ENCODE measurements at regions not wholly inside any gene's neighbourhood (a gene's known extent, or its start where the extent isn't known, plus 50 kb on each side); places are given as distances from the start of the nearest gene placed in this dataset.

- CTCF ChIA-PET, result no interaction called here
Observed at GRCh38 chr4:27304751-27305150, 444.1 kb downstream of the STIM2 start.

DNA sequence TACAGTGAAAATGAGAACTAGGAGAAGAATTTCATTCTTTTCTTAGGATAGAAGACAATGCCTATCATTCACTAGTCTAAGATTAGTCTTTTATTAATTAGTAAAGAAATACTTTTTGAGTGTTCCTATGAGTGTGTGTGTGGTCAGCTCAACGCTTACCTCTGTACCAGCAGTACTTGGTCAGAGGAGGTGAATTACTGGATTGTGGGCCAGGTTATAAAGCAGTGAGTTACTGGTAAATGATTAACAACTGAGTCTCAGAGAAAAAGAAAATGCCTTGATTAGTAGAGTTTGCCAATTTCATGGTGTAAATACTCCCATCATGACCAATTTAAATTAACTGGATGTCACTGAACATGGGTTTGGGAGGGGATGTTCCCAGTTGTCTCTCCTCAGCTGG is 444.6 kb downstream of the STIM2 start:
- CTCF ChIA-PET, result no interaction called here
- intact Hi-C loops (cut with micrococcal nuclease), result no loop called here
- Mint-ChIP-seq H3K36me3 (ENCODE audit: low read depth) (no peaks in the 10 kb centered on the region), H3K4me3 (no peak overlapping the region), H3K27ac (no peak overlapping the region), H3K9me3 (peaks cover 6% of the 10 kb centered on the region), H3K27me3 (ENCODE audit: low read depth) (peaks cover 2% of the 10 kb centered on the region), H3K4me1 (ENCODE audit: low read depth) (no peaks in the 10 kb centered on the region)
- DNase-seq, result no peak

More at GRCh38 chr4:27304751-27305150, 444.1 kb downstream of the STIM2 start:
- Mint-ChIP-seq H3K4me1 (ENCODE audit: low read depth) (no peaks in the 10 kb centered on the region), H3K27ac (no peak overlapping the region), H3K36me3 (ENCODE audit: low read depth) (no peaks in the 10 kb centered on the region), H3K27me3 (ENCODE audit: low read depth) (peaks cover 2% of the 10 kb centered on the region), H3K9me3 (peaks cover 6% of the 10 kb centered on the region), H3K4me3 (no peak overlapping the region)
- intact Hi-C loops (cut with micrococcal nuclease), result no loop called here
- no peak for DNase-seq

GRCh38 chr4:27308379-27308778 is 447.7 kb downstream of the STIM2 start:
- intact Hi-C loops (cut with micrococcal nuclease), result no loop called here
- DNase-seq, result no peak
- Mint-ChIP-seq H3K27me3 (ENCODE audit: low read depth) (peaks cover 5% of the 10 kb centered on the region), H3K9me3 (no peaks in the 10 kb centered on the region), H3K4me3 (no peak overlapping the region), H3K27ac (no peak overlapping the region), H3K4me1 (ENCODE audit: low read depth) (no peaks in the 10 kb centered on the region), H3K36me3 (ENCODE audit: low read depth) (no peaks in the 10 kb centered on the region)
- CTCF ChIA-PET, result no interaction called here

DNA sequence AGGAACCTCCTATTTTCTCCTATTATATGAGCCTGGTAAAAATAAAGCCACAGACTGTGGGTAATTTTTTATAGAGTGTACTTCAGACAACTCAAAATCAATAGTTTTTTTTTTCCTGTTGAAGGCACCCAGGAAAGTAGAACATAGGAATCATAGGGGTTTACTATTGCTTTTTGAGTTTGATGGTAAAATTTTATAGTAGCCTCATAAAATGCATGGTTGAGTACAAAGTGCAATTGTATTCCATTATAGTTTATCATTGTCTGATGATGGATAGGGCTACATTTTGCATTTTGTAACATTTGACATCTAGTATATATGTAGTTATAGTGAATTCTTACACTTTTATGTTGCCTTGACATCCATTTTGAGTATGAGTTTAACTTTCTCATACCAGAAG is 455.0 kb downstream of the STIM2 start:
- Mint-ChIP-seq H3K27me3 (ENCODE audit: low read depth) (peaks cover 7% of the 10 kb centered on the region), H3K4me1 (ENCODE audit: low read depth) (no peaks in the 10 kb centered on the region), H3K27ac (no peak overlapping the region), H3K4me3 (no peak overlapping the region), H3K36me3 (ENCODE audit: low read depth) (no peaks in the 10 kb centered on the region), H3K9me3 (peaks cover 1% of the 10 kb centered on the region)
- CTCF ChIA-PET, result interaction anchor here (1.4 kb wide), 1 partner anchor 269 kb away, joined by 5 read pairs; no protein-coding TSS in a partner anchor
- intact Hi-C loops (cut with micrococcal nuclease), result loop anchor here (5.0 kb wide), 1 partner anchor 858 kb away; no protein-coding TSS in a partner anchor
- no peak for DNase-seq

GRCh38 chr4:27316176-27316575 is 455.5 kb downstream of the STIM2 start:
- no peaks in the 10 kb centered on the region for H3K4me1 Mint-ChIP-seq (ENCODE audit: low read depth)
- DNase-seq, result no peak
- H3K9me3 Mint-ChIP-seq, result peaks cover 1% of the 10 kb centered on the region
- CTCF ChIA-PET, result interaction anchor here (1.1 to 1.4 kb wide), 2 partner anchors 13 to 270 kb away, joined by 4 to 5 read pairs; no protein-coding TSS in a partner anchor
- peaks cover 7% of the 10 kb centered on the region for H3K27me3 Mint-ChIP-seq (ENCODE audit: low read depth)
- intact Hi-C loops (cut with micrococcal nuclease), result loop anchor here (5.0 kb wide), 1 partner anchor 859 kb away; no protein-coding TSS in a partner anchor
- H3K27ac Mint-ChIP-seq, result no peak overlapping the region
- no peak overlapping the region for H3K4me3 Mint-ChIP-seq
- H3K36me3 Mint-ChIP-seq (ENCODE audit: low read depth), result no peaks in the 10 kb centered on the region

DNA sequence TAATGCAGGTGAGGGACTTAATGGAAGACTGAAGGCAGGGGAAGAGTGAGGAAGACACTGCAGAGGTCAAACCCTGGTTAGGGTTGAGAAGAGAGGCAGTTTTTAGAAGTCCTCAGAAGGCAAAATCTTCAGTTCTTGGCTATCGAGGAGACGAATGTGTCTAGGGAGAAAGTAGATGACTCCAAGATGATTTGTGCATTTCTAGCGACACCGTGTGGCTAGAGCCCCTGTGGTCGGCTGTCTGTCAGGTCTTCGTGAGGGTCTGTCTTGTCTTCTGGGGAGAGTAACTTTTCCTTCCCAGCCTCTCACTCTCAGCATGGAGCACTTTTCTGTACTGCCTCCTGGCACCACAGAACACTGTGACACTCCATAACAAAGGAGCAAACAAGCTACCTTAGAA is 458.1 kb downstream of the STIM2 start:
- Mint-ChIP-seq H3K27ac (no peak overlapping the region), H3K4me3 (no peak overlapping the region), H3K27me3 (ENCODE audit: low read depth) (peaks cover 4% of the 10 kb centered on the region), H3K36me3 (ENCODE audit: low read depth) (no peaks in the 10 kb centered on the region), H3K9me3 (peaks cover 1% of the 10 kb centered on the region), H3K4me1 (ENCODE audit: low read depth) (no peaks in the 10 kb centered on the region)
- intact Hi-C loops (cut with micrococcal nuclease), result loop anchor here (1.0 to 5.0 kb wide), 2 partner anchors 270 to 861 kb away; no protein-coding TSS in a partner anchor
- CTCF ChIA-PET, result interaction anchor here (0.6 kb wide), 1 partner anchor 271 kb away, joined by 3 read pairs; no protein-coding TSS in a partner anchor
- DNase-seq, result peak; percentile 50

GRCh38 chr4:27326991-27327390 is 466.4 kb downstream of the STIM2 start:
- Mint-ChIP-seq H3K27ac (no peak overlapping the region), H3K36me3 (ENCODE audit: low read depth) (no peaks in the 10 kb centered on the region), H3K4me3 (no peak overlapping the region), H3K4me1 (ENCODE audit: low read depth) (no peaks in the 10 kb centered on the region), H3K9me3 (no peaks in the 10 kb centered on the region), H3K27me3 (ENCODE audit: low read depth) (no peaks in the 10 kb centered on the region)
- intact Hi-C loops (cut with micrococcal nuclease), result no loop called here
- no peak for DNase-seq
- CTCF ChIA-PET, result no interaction called here

GRCh38 chr4:27327421-27328181 is 467.0 kb downstream of the STIM2 start:
- CTCF ChIA-PET, result no interaction called here

DNA sequence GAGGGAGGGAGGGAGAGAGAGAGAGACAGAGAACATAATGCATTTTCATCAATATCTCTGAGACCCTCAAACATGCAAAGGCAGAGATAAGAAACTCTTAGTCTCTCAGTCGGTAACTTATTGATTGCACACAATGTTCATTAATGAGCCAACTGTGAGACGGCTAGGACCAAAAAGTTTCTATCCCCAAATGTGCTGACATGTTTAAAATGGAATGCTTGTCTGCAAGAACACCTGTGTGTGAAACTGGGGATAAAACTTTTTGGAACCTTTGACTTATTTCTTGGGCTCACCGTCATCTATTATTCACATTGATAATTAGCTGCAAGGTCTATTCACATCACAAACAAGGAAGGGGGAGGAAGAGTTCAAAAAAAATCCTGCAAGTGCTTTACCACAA is 477.9 kb downstream of the STIM2 start:
- H3K27ac Mint-ChIP-seq, result no peak overlapping the region
- H3K36me3 Mint-ChIP-seq (ENCODE audit: low read depth), result no peaks in the 10 kb centered on the region
- no peak for DNase-seq
- intact Hi-C loops (cut with micrococcal nuclease), result no loop called here
- peaks cover 3% of the 10 kb centered on the region for H3K27me3 Mint-ChIP-seq (ENCODE audit: low read depth)
- H3K4me1 Mint-ChIP-seq (ENCODE audit: low read depth), result no peaks in the 10 kb centered on the region
- CTCF ChIA-PET, result no interaction called here
- H3K9me3 Mint-ChIP-seq, result no peaks in the 10 kb centered on the region
- no peak overlapping the region for H3K4me3 Mint-ChIP-seq

More at GRCh38 chr4:27327421-27328181, 467.0 kb downstream of the STIM2 start:
- intact Hi-C loops (cut with micrococcal nuclease), result no loop called here
- Mint-ChIP-seq H3K36me3 (ENCODE audit: low read depth) (no peaks in the 10 kb centered on the region), H3K27me3 (ENCODE audit: low read depth) (no peaks in the 10 kb centered on the region), H3K4me3 (no peak overlapping the region), H3K4me1 (ENCODE audit: low read depth) (no peaks in the 10 kb centered on the region), H3K9me3 (no peaks in the 10 kb centered on the region), H3K27ac (no peak overlapping the region)
- DNase-seq, result no peak

GRCh38 chr4:27343411-27343810 is 482.8 kb downstream of the STIM2 start:
- CTCF ChIA-PET, result no interaction called here
- DNase-seq, result no peak
- peaks cover 3% of the 10 kb centered on the region for H3K27me3 Mint-ChIP-seq (ENCODE audit: low read depth)
- no peak overlapping the region for H3K4me3 Mint-ChIP-seq
- no peaks in the 10 kb centered on the region for H3K4me1 Mint-ChIP-seq (ENCODE audit: low read depth)
- no peaks in the 10 kb centered on the region for H3K9me3 Mint-ChIP-seq
- H3K27ac Mint-ChIP-seq, result no peak overlapping the region
- no peaks in the 10 kb centered on the region for H3K36me3 Mint-ChIP-seq (ENCODE audit: low read depth)
- intact Hi-C loops (cut with micrococcal nuclease), result no loop called here

DNA sequence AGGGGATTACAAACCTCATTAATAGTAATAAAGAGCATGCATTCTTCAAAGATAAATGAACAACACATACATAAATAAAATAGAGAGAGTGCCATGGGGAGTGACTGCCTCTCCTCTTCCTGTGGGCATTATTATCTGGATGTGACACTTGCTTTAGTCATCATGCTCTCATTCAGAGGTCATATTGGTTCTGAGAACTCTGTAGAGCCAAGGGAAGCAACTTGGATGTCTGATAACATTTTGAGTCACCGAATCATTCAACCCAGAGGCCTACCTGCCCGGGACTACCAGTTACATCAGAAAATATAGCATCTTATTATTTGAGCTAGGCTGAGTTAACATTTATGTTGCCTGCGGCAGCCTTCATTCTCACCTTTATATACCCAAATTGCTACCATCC is 489.5 kb downstream of the STIM2 start:
- no peak for DNase-seq
- Mint-ChIP-seq H3K27me3 (ENCODE audit: low read depth) (no peaks in the 10 kb centered on the region), H3K4me1 (ENCODE audit: low read depth) (no peaks in the 10 kb centered on the region), H3K27ac (no peak overlapping the region), H3K4me3 (no peak overlapping the region), H3K36me3 (ENCODE audit: low read depth) (no peaks in the 10 kb centered on the region), H3K9me3 (no peaks in the 10 kb centered on the region)
- CTCF ChIA-PET, result no interaction called here
- intact Hi-C loops (cut with micrococcal nuclease), result no loop called here

GRCh38 chr4:27357283-27357682 is 496.6 kb downstream of the STIM2 start:
- intact Hi-C loops (cut with micrococcal nuclease), result no loop called here
- CTCF ChIA-PET, result no interaction called here
- H3K4me1 Mint-ChIP-seq (ENCODE audit: low read depth), result no peaks in the 10 kb centered on the region

DNA sequence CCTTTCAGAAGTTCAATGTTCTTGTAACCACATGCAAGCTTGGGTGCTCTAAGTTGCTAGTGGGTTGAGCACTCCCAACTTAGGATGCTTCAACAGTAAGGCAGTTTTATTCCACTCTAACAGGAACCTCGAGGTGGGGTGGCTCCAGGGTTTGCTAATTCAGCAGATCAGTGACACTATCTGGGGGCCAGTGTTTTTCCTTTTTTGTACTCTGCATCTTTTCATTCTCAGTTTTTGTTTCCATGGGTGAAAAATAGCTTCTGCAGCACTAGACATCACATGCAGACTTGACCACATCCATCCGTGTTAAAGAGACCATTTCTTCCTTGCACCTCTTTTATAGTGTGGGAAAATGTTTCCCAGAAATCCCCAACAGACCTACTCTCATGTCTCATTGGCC is 497.6 kb downstream of the STIM2 start:
- H3K9me3 Mint-ChIP-seq, result no peaks in the 10 kb centered on the region
- no peak overlapping the region for H3K27ac Mint-ChIP-seq
- H3K4me3 Mint-ChIP-seq, result no peak overlapping the region
- CTCF ChIA-PET, result no interaction called here
- H3K36me3 Mint-ChIP-seq (ENCODE audit: low read depth), result no peaks in the 10 kb centered on the region
- intact Hi-C loops (cut with micrococcal nuclease), result no loop called here
- no peaks in the 10 kb centered on the region for H3K27me3 Mint-ChIP-seq (ENCODE audit: low read depth)
- H3K4me1 Mint-ChIP-seq (ENCODE audit: low read depth), result no peaks in the 10 kb centered on the region
- no peak for DNase-seq

More at GRCh38 chr4:27357283-27357682, 496.6 kb downstream of the STIM2 start:
- no peak for DNase-seq
- H3K27ac Mint-ChIP-seq, result no peak overlapping the region
- H3K27me3 Mint-ChIP-seq (ENCODE audit: low read depth), result no peaks in the 10 kb centered on the region
- no peaks in the 10 kb centered on the region for H3K9me3 Mint-ChIP-seq
- no peaks in the 10 kb centered on the region for H3K36me3 Mint-ChIP-seq (ENCODE audit: low read depth)
- no peak overlapping the region for H3K4me3 Mint-ChIP-seq
